GM12891 (cell line): ENCODE measurements at regions not wholly inside any gene's neighbourhood (a gene's known extent, or its start where the extent isn't known, plus 50 kb on each side); places are given as distances from the start of the nearest gene placed in this dataset.
"Not testable (repeated sequence)": the region's sequence is repeated elsewhere in the genome, so short reads cannot be mapped to it uniquely, and the experiment has no call there.

Experiments
- PAX5 ChIP-seq: IDR thresholded peaks from 2 replicates; pipeline ENCODE4 v1.6.1; 2011; ENCODE audit warnings: low read length, moderate library complexity, mild to moderate bottlenecking; ENCODE audit not compliant: insufficient read depth, severe bottlenecking
- POLR2A ChIP-seq: IDR thresholded peaks from 2 replicates; pipeline ENCODE4 v1.6.1; 2011; ENCODE audit warnings: low read depth, low read length, control low read depth
- POLR2AphosphoS5 ChIP-seq: IDR thresholded peaks from 2 replicates; pipeline ENCODE4 v1.6.1; 2011; ENCODE audit warnings: low read depth, low read length, control low read depth
- SPI1 ChIP-seq: IDR thresholded peaks from 2 replicates; pipeline ENCODE4 v1.6.1; 2011; ENCODE audit warnings: low read depth, low read length, control low read depth
- TAF1 ChIP-seq: IDR thresholded peaks from 2 replicates; pipeline ENCODE4 v1.6.1; 2011; ENCODE audit warnings: low read depth, low read length, control low read depth

GRCh38 chr2:179314729-179315128 lies 50.1 kb upstream of the SESTD1 start:
- not testable (repeated sequence) for TF ChIP-seq POLR2A, POLR2AphosphoS5, PAX5, SPI1, TAF1
